ENCODE measurements at regions not wholly inside any gene's neighbourhood (a gene's known extent, or its start where the extent isn't known, plus 50 kb on each side); places are given as distances from the start of the nearest gene placed in this dataset.

DNA sequence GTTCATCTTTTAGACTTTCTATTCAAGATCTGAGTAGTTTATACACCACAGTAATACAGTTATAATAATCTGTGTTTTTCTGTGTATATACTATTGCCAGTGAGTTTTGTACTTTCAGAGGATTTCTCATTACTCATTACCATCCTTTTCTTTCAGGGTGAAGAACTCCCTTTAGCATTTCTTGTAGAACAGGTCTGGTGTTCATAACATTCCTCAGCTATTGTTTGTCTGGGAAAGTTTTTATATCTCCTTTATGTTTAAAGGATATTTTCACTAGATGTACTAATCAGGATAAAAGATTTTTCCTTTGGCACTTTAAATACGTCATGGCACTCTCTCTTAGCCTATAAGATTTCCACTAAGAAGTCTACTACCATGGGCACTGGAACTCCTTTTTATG lies 705.5 kb downstream of the SLC4A3 start:
- TF ChIP-seq POLR2AphosphoS5 (IDR thresholded peaks at IDR 0.05; ENCODE audit: insufficient read depth in 1 of 2, low read depth in 1 of 2): no peak
- TF ChIP-seq, protein P1, sequence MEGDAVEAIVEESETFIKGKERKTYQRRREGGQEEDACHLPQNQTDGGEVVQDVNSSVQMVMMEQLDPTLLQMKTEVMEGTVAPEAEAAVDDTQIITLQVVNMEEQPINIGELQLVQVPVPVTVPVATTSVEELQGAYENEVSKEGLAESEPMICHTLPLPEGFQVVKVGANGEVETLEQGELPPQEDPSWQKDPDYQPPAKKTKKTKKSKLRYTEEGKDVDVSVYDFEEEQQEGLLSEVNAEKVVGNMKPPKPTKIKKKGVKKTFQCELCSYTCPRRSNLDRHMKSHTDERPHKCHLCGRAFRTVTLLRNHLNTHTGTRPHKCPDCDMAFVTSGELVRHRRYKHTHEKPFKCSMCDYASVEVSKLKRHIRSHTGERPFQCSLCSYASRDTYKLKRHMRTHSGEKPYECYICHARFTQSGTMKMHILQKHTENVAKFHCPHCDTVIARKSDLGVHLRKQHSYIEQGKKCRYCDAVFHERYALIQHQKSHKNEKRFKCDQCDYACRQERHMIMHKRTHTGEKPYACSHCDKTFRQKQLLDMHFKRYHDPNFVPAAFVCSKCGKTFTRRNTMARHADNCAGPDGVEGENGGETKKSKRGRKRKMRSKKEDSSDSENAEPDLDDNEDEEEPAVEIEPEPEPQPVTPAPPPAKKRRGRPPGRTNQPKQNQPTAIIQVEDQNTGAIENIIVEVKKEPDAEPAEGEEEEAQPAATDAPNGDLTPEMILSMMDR (IDR thresholded peaks at IDR 0.05): no peak
- TF ChIP-seq POLR2A (IDR thresholded peaks at IDR 0.05): no peak
- Histone ChIP-seq H3K36me3 (no peaks in the 10 kb centered on the region), H3K9me3 (no peaks in the 10 kb centered on the region), H3K4me1 (no peaks in the 10 kb centered on the region), H3K4me3 (no peak overlapping the region), H3K27me3 (no peaks in the 10 kb centered on the region), H3K27ac (no peak overlapping the region)
- intact Hi-C loops (cut with DNase I): no loop called here
- no peak for DNase-seq (ENCODE audit: extremely low spot score in 2 of 2)

DNA sequence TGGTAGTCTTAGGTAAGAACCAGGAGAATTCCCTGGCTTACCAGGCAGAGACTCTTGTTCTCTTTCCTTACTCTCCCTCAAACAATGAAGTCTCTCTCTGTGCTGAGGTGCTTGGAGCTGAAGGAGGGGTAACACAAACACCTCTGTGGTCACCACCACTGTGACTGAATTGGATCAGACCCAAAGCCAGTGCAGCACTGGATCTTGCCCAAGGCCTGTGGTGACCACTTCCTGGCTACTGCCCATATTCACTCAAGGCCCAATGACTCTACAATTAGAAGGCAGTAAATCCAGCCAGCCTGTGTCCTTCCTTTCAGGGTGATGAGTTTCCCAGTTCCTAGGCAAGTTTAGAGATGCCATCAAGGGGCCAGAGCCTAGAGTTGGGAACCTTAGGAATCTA lies 706.8 kb downstream of the SLC4A3 start:
- no peak for DNase-seq (ENCODE audit: extremely low spot score in 2 of 2)
- Histone ChIP-seq H3K27ac (no peak overlapping the region), H3K4me3 (no peak overlapping the region), H3K36me3 (no peaks in the 10 kb centered on the region), H3K27me3 (no peaks in the 10 kb centered on the region), H3K9me3 (no peaks in the 10 kb centered on the region), H3K4me1 (no peaks in the 10 kb centered on the region)
- TF ChIP-seq POLR2A (IDR thresholded peaks at IDR 0.05) (no peak), POLR2AphosphoS5 (IDR thresholded peaks at IDR 0.05; ENCODE audit: insufficient read depth in 1 of 2, low read depth in 1 of 2) (no peak)
- TF ChIP-seq, protein P1 (IDR thresholded peaks at IDR 0.05): no peak
- intact Hi-C loops (cut with DNase I): no loop called here

DNA sequence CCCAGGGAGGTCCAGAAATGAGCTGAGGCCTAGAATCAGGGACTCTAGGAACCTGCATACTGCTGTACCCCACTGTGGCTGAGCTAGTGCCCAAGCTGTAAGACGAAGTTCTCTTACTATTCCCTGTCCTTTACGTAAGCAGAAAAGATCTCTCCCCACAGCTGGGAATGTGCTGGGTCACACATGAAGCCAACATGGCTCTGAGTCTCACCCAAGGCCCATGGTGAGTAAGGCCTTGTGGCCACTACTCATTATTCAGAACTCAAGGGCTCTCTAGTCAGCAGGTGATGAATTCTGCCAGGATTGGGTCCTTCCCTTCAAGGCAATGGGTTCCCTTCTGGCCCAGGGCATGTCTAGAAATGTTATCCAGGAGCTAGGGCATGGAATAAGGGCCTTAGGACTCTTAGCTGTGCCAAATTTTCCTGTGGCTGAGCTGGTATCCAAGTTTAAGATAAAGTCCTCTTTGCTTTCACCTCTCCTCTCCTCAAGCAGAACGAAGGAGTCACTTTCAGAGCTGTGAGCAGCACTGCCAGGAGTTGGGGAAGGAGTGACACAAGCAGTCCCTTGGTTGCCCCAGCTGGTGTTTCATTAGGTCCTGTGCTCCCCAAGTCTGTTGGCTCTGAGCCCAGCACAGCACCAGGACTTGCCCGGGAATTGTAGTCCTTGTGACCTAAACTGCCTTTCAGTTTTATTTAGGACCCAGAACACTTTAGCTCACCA lies 707.6 kb downstream of the SLC4A3 start:
- no peaks in the 10 kb centered on the region for H3K9me3 ChIP-seq
- intact Hi-C loops (cut with DNase I): no loop called here
- H3K4me1 ChIP-seq: no peaks in the 10 kb centered on the region
- H3K36me3 ChIP-seq: no peaks in the 10 kb centered on the region
- H3K27ac ChIP-seq: no peak overlapping the region
- no peak overlapping the region for H3K4me3 ChIP-seq
- TF ChIP-seq, protein P1 (IDR thresholded peaks at IDR 0.05): no peak
- TF ChIP-seq POLR2A (IDR thresholded peaks at IDR 0.05) (no peak), POLR2AphosphoS5 (IDR thresholded peaks at IDR 0.05; ENCODE audit: insufficient read depth in 1 of 2, low read depth in 1 of 2) (no peak)
- H3K27me3 ChIP-seq: no peaks in the 10 kb centered on the region
- no peak for DNase-seq (ENCODE audit: extremely low spot score in 2 of 2)

DNA sequence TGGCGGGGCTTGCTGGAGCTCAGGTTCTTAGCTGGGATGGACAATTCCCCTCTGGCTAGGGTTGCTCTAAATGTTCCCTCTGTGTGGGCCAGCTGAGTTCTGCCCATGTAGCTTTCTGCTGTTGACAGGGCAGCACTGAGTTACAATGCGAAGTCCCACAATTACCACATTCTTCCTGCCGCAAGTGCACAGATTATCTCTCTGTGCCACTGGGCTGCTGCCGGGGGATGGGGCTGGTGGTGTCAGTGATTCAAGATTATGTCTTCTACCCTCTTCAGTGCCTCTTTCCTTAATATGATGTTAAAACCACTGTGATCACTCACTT lies 708.1 kb downstream of the SLC4A3 start:
- Histone ChIP-seq H3K4me1 (no peaks in the 10 kb centered on the region), H3K9me3 (no peaks in the 10 kb centered on the region), H3K27me3 (no peaks in the 10 kb centered on the region), H3K36me3 (no peaks in the 10 kb centered on the region), H3K4me3 (no peak overlapping the region), H3K27ac (no peak overlapping the region)
- no peak for DNase-seq (ENCODE audit: extremely low spot score in 2 of 2)
- TF ChIP-seq POLR2AphosphoS5 (IDR thresholded peaks at IDR 0.05; ENCODE audit: insufficient read depth in 1 of 2, low read depth in 1 of 2) (no peak), POLR2A (IDR thresholded peaks at IDR 0.05) (no peak)
- TF ChIP-seq, protein P1 (IDR thresholded peaks at IDR 0.05): no peak
- intact Hi-C loops (cut with DNase I): no loop called here

DNA sequence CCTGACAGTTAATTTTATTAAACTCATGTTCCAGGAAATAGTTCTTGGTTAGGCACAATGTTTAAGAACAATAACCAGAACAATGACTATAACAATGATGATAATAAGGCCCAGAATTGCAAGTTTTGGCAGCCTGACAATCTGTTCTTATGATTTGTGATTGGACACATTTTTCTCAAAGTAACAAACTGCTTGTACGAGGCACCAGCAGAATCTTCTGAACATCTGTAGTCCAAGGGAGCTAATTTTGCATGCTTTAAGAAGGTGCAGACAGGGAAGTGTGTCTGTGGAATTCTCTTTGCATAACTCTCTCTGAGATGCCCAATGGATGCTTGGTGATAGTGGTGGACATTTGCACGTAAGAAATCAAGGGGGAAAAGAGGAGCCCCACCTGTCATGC lies 709.3 kb downstream of the SLC4A3 start:
- no peaks in the 10 kb centered on the region for H3K27me3 ChIP-seq
- H3K9me3 ChIP-seq: no peaks in the 10 kb centered on the region
- H3K27ac ChIP-seq: no peak overlapping the region
- DNase-seq (ENCODE audit: extremely low spot score in 2 of 2): no peak
- no peak for TF ChIP-seq POLR2AphosphoS5 (IDR thresholded peaks at IDR 0.05; ENCODE audit: insufficient read depth in 1 of 2, low read depth in 1 of 2)
- TF ChIP-seq POLR2A (IDR thresholded peaks at IDR 0.05): no peak
- TF ChIP-seq, protein P1 (IDR thresholded peaks at IDR 0.05): no peak
- no peak overlapping the region for H3K4me3 ChIP-seq
- intact Hi-C loops (cut with DNase I): no loop called here
- H3K4me1 ChIP-seq: no peaks in the 10 kb centered on the region
- H3K36me3 ChIP-seq: no peaks in the 10 kb centered on the region
